Epithelial cell of prostate (primary cell): ENCODE measurements at regions not wholly inside any gene's neighbourhood (a gene's known extent, or its start where the extent isn't known, plus 50 kb on each side); places are given as distances from the start of the nearest gene placed in this dataset.

Source experiments
- DNase-seq: peaks from one replicate; pipeline ENCODE4 v3.0.0-alpha.2; 2011; ENCODE audit warnings: low read depth, low spot score
- H3K27ac ChIP-seq: fragments of 450-650 bp; 2 replicates; pipeline ENCODE4 v1.5.1; 2017; ENCODE audit warnings: mild to moderate bottlenecking

- no peak for DNase-seq
- H3K27ac ChIP-seq, result no peak overlapping the region
These were observed 157.7 kb downstream of the CEP135 start for GRCh38 chr4:56106180-56107147.

GRCh38 chr4:56104188-56104587, 155.4 kb downstream of the CEP135 start:
- H3K27ac ChIP-seq, result no peak overlapping the region
- DNase-seq, result no peak

GRCh38 chr4:56102601-56103000, 153.9 kb downstream of the CEP135 start:
- no peak overlapping the region for H3K27ac ChIP-seq
- DNase-seq, result no peak

- no peak overlapping the region for H3K27ac ChIP-seq
- no peak for DNase-seq
These were observed 150.6 kb downstream of the CEP135 start for GRCh38 chr4:56099378-56099786.

GRCh38 chr4:56093576-56093975, 144.8 kb downstream of the CEP135 start:
- DNase-seq, result no peak
- H3K27ac ChIP-seq, result no peak overlapping the region

GRCh38 chr4:56092540-56092939, 143.8 kb downstream of the CEP135 start:
- DNase-seq, result no peak

GRCh38 chr4:56086561-56086960, 137.8 kb downstream of the CEP135 start:
- no peak for DNase-seq
- H3K27ac ChIP-seq, result no peak overlapping the region

More at GRCh38 chr4:56092540-56092939, 143.8 kb downstream of the CEP135 start:
- no peak overlapping the region for H3K27ac ChIP-seq

- no peak overlapping the region for H3K27ac ChIP-seq
- DNase-seq, result no peak
These were observed 137.4 kb downstream of the CEP135 start for GRCh38 chr4:56086073-56086541.

- H3K27ac ChIP-seq, result no peak overlapping the region
- no peak for DNase-seq
These were observed 136.5 kb downstream of the CEP135 start for GRCh38 chr4:56085275-56085674.

GRCh38 chr4:56084851-56085250, 136.1 kb downstream of the CEP135 start:
- no peak for DNase-seq
- no peak overlapping the region for H3K27ac ChIP-seq
